ENCODE measurements at regions not wholly inside any gene's neighbourhood (a gene's known extent, or its start where the extent isn't known, plus 50 kb on each side); places are given as distances from the start of the nearest gene placed in this dataset.

DNA sequence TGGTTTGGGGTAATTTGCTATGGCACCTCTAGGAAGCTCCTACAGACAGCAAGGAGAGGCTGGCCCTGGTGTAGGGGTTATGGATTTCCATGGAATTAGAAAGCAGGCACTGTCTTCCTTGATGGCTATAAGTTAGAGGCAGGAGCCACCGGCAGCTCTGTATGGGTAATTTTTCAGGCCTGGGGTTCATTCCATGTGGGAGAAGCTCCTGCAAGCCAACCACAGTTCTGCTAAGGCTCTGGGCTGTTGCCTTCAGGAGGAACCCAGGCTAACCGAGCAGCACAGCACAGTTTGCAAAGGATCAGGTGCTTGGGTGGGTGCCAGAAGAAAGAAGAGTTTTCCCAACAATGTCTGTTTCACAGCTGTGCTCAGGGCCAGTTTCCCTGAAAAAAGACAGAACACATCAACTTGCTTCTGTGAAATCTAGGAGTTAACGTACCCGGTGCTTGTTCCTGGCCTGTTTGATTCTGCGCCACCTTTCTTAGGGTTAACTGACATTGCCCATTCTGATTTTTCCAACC is 162.8 kb upstream of the MYLIP start:
- H3K27ac ChIP-seq, result no peak overlapping the region
- no peaks in the 10 kb centered on the region for H3K27me3 ChIP-seq (ENCODE audit: control insufficient read depth, insufficient read depth, low read length)
- TF ChIP-seq CTCF (IDR thresholded peaks at IDR 0.05), result no peak
- H3K36me3 ChIP-seq (ENCODE audit: control insufficient read depth, insufficient read depth, low read length), result no peaks in the 10 kb centered on the region
- no peaks in the 10 kb centered on the region for H3K4me1 ChIP-seq
- H3K4me3 ChIP-seq (ENCODE audit: low read depth, low read length), result no peak overlapping the region
- H3K9me3 ChIP-seq (ENCODE audit: control insufficient read depth, low read length), result no peaks in the 10 kb centered on the region
- H3K4me2 ChIP-seq (ENCODE audit: low read length), result no peak overlapping the region
- no peak overlapping the region for H2AFZ ChIP-seq
- no peak overlapping the region for H3K9ac ChIP-seq
- H3K79me2 ChIP-seq, result no peaks in the 10 kb centered on the region

DNA sequence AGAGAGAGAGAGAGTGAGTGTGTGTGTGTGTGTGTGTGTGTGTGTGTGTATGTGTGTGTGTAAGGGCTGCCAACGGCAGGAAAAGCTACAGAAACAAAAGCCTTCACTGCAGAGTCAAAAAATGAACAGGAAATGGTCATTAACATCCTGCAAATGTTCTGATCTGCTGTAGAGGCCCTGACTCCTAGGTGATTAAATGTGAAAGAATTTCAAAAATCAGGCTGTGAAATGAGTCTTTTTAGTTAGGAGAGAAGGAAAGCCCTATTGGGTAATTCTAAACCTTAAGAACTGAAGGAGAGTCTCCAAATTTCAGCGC is 166.5 kb upstream of the MYLIP start:
- TF ChIP-seq CTCF (IDR thresholded peaks at IDR 0.05), result no peak
- no peaks in the 10 kb centered on the region for H3K9me3 ChIP-seq (ENCODE audit: control insufficient read depth, low read length)
- H3K9ac ChIP-seq, result no peak overlapping the region
- H3K27ac ChIP-seq, result no peak overlapping the region
- H3K27me3 ChIP-seq (ENCODE audit: control insufficient read depth, insufficient read depth, low read length), result no peaks in the 10 kb centered on the region
- H3K4me2 ChIP-seq (ENCODE audit: low read length), result no peak overlapping the region
- H3K79me2 ChIP-seq, result no peaks in the 10 kb centered on the region
- H3K36me3 ChIP-seq (ENCODE audit: control insufficient read depth, insufficient read depth, low read length), result no peaks in the 10 kb centered on the region
- no peaks in the 10 kb centered on the region for H3K4me1 ChIP-seq
- H2AFZ ChIP-seq, result no peak overlapping the region
- no peak overlapping the region for H3K4me3 ChIP-seq (ENCODE audit: low read depth, low read length)

DNA sequence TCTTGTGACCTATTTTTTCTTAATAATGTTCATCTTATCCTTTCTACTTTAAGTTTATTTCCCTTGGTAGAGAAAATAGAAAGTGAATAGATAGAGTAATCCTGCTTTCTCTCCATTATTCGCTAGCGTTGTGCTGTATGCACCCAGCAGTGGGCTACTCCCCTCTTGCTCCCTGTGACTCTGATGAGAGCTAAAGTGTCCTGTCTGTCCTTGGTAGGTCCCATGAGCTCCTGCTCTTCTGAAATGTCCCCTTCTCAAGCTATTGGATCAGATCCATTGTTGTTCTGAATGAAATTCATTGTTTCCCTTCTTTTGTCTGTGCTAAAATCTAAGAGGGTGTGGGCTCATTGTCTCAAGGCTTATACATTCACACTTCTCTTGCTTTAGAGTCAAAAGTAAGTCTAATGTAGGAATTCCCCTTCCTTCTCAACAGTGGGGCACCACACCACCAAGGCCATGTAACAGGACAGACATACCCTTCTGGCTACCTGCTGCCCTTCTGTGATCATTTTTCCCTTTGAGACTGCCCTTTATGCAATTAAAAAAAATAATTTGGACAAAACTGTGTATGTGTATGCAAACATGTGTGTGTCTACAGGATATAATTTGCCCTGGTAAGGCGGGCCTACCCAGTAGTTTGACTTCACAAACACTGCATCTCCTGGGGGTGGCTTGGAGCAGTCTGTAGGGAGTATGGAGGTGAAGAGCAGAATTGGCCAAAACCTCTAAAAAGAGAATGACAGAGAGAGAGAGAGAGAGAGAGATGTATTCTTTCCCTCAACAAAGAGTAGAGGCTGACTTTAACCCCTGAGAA is 167.0 kb upstream of the MYLIP start:
- H3K9me3 ChIP-seq (ENCODE audit: control insufficient read depth, low read length), result no peaks in the 10 kb centered on the region
- H3K36me3 ChIP-seq (ENCODE audit: control insufficient read depth, insufficient read depth, low read length), result no peaks in the 10 kb centered on the region
- no peaks in the 10 kb centered on the region for H3K27me3 ChIP-seq (ENCODE audit: control insufficient read depth, insufficient read depth, low read length)
- no peak overlapping the region for H2AFZ ChIP-seq
- H3K9ac ChIP-seq, result no peak overlapping the region
- no peak overlapping the region for H3K27ac ChIP-seq
- H3K79me2 ChIP-seq, result no peaks in the 10 kb centered on the region
- no peak overlapping the region for H3K4me2 ChIP-seq (ENCODE audit: low read length)
- H3K4me3 ChIP-seq (ENCODE audit: low read depth, low read length), result no peak overlapping the region
- TF ChIP-seq CTCF (IDR thresholded peaks at IDR 0.05), result no peak
- no peaks in the 10 kb centered on the region for H3K4me1 ChIP-seq

DNA sequence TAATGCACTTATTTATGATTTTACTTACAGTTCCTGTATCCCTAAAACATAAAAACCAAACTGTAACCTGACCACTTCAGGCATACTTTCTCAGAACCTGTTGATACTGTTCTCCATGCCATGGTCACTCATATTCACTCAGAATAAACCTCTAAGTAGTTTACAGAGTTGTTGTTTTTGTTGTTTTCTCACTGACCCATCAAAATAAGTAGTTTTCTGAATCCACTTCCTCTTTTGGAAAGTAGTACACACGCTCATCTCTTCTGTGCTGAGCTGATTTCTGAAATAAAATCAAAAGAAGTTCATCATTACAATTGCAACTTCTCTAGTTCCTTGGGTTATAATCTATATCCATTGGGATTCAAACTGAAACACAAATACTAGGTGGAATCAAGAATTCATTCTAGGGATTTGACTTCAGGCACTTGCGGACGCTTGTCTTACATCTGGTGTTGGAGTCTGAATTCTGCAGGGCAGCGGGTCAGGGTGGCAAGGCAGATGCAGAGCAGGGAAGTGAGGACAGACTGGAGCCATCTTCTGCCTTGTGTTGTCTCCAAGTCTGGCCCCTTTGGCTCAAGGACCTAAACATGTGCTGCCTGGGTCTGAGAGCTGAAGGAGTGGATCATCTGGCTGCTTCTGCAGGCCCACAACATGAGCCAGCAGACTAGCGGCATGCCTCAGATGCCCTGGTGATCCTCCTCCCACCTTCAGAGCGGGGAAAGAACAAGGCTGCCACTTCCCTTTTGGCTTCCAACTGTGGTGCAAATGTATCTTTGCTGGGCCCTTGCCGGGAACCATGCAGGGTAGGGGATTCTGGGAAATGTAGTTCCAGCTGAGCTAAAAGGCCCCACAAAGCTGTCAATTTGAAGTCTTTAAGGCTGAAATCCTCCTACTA is 167.9 kb upstream of the MYLIP start:
- no peak overlapping the region for H3K9ac ChIP-seq
- H3K9me3 ChIP-seq (ENCODE audit: control insufficient read depth, low read length), result no peaks in the 10 kb centered on the region
- no peak overlapping the region for H3K27ac ChIP-seq
- no peaks in the 10 kb centered on the region for H3K27me3 ChIP-seq (ENCODE audit: control insufficient read depth, insufficient read depth, low read length)
- H3K79me2 ChIP-seq, result no peaks in the 10 kb centered on the region
- H3K4me3 ChIP-seq (ENCODE audit: low read depth, low read length), result no peak overlapping the region
- H3K4me2 ChIP-seq (ENCODE audit: low read length), result no peak overlapping the region
- TF ChIP-seq CTCF (IDR thresholded peaks at IDR 0.05), result no peak
- H2AFZ ChIP-seq, result no peak overlapping the region
- H3K4me1 ChIP-seq, result no peaks in the 10 kb centered on the region
- no peaks in the 10 kb centered on the region for H3K36me3 ChIP-seq (ENCODE audit: control insufficient read depth, insufficient read depth, low read length)

Data from parathyroid adenoma (tissue), 2 donors.